GM12878 (cell line): ENCODE measurements at regions not wholly inside any gene's neighbourhood (a gene's known extent, or its start where the extent isn't known, plus 50 kb on each side); places are given as distances from the start of the nearest gene placed in this dataset.

ENCODE experiments used
- ATAC-seq: fragments of 200-7000 bp; cut with Tn5 transposase; 3 replicates; pipeline ENCODE4 v1.9.1; 2020; ENCODE audit warnings: mild to moderate bottlenecking, moderate library complexity
- BruUV-seq: library from RNA; stranded (reverse); fragments of 400-500 nt; replicated peaks from 2 replicates; lab custom pipeline; 2021; lab: Mats Ljungman, UMichigan
- CTCF ChIA-PET: fragments of 300-600 bp; sonication (Branson Sonifier 250); formaldehyde crosslinking; extraction: SDS; loops from one replicate; lab custom pipeline; 2021; ENCODE audit warnings: inconsistent platforms; lab: Yijun Ruan, JAX
- POLR2A ChIA-PET: fragments of 350-600 bp; formaldehyde crosslinking; extraction: SDS; loops from one replicate; lab custom pipeline; 2021; ENCODE audit warnings: inconsistent platforms; lab: Charles Lee
- RAD21 ChIA-PET: fragments of 300-600 bp; sonication (Branson Sonifier 250); formaldehyde crosslinking; loops from one replicate; lab custom pipeline; 2023; ENCODE audit warnings: antibody characterized with exemption; ENCODE audit not compliant: unreplicated experiment; lab: Charles Lee
- SMC1A ChIA-PET: fragments of 300-600 bp; sonication (Branson Sonifier 250); formaldehyde crosslinking; loops from one replicate; lab custom pipeline; 2023; ENCODE audit not compliant: unreplicated experiment, uncharacterized antibody; lab: Charles Lee
- DNase-seq: peaks from one replicate; pipeline ENCODE4 v3.0.0-alpha.2; 2011; ENCODE audit warnings: low read depth, low spot score
- FAIRE-seq: peaks from 3 replicates; lab custom pipeline; 2011; peaks lifted over from hg19 to GRCh38; lab: Jason Lieb, UNC
- H2AFZ ChIP-seq: 2 replicates; pipeline ENCODE4 v1.6.0; 2011; ENCODE audit warnings: low read depth, low read length, control low read depth; ENCODE audit not compliant: control insufficient read depth
- H3K27ac ChIP-seq: 2 replicates; pipeline ENCODE4 v1.5.1; 2011; ENCODE audit warnings: control low read depth; ENCODE audit not compliant: control insufficient read depth, insufficient read depth
- H3K27me3 ChIP-seq, 2 experiments: replicated peaks in 1 of 2; 2 replicates each; pipeline versions ENCODE4 v1.6.0 to v1.6.1; 2011; ENCODE audit warnings: low read length in 1 of 2; ENCODE audit not compliant: control insufficient read depth in 2 of 2, insufficient read depth in 2 of 2
- H3K36me3 ChIP-seq, 2 experiments: 2 replicates each; pipeline ENCODE4 v1.5.1; 2011; ENCODE audit warnings: low read length in 1 of 2; ENCODE audit not compliant: control insufficient read depth in 2 of 2, insufficient read depth in 2 of 2
- H3K4me1 ChIP-seq: 2 replicates; pipeline ENCODE4 v1.6.1; 2011; ENCODE audit warnings: mild to moderate bottlenecking, low read length, moderate library complexity, mixed read lengths; ENCODE audit not compliant: control insufficient read depth, insufficient read depth
- H3K4me2 ChIP-seq: 2 replicates; pipeline ENCODE4 v1.6.0; 2011; ENCODE audit warnings: control low read depth; ENCODE audit not compliant: control insufficient read depth, insufficient read depth
- H3K4me3 ChIP-seq: fragments of 200-600 bp; sonication (generic); 2 replicates; pipeline ENCODE4 v1.5.1; 2016
- H3K79me2 ChIP-seq: 2 replicates; pipeline ENCODE4 v1.6.0; 2011; ENCODE audit warnings: low read length; ENCODE audit not compliant: control insufficient read depth, insufficient read depth
- H3K9ac ChIP-seq: 2 replicates; pipeline ENCODE4 v1.8.0; 2011; ENCODE audit warnings: low read length, control low read depth, mixed read lengths; ENCODE audit not compliant: control insufficient read depth, insufficient read depth
- H3K9me3 ChIP-seq: replicated peaks from 3 replicates; pipeline ENCODE4 v1.5.1; 2011; ENCODE audit warnings: mild to moderate bottlenecking, low read length; ENCODE audit not compliant: control insufficient read depth, insufficient read depth
- H4K20me1 ChIP-seq: 2 replicates; pipeline ENCODE4 v1.6.0; 2011; ENCODE audit not compliant: control insufficient read depth, insufficient read depth
- BCL11A ChIP-seq: IDR thresholded peaks from 2 replicates; pipeline ENCODE4 v1.6.1; 2011; ENCODE audit warnings: low read depth, low read length
- BHLHE40 ChIP-seq, 2 experiments: fragments of 450-650 bp in 1 of 2; IDR thresholded peaks; 2 replicates each; pipeline ENCODE4 v1.6.1; 2011 to 2017; ENCODE audit warnings: low read depth in 2 of 2, borderline replicate concordance in 1 of 2, improper control_type of control experiment in 1 of 2, low read length in 1 of 2, mild to moderate bottlenecking in 1 of 2
- BRCA1 ChIP-seq: IDR thresholded peaks from 2 replicates; pipeline ENCODE4 v1.6.1; 2011; ENCODE audit warnings: low read depth, low read length, improper control_type of control experiment
- HSF1 ChIP-seq: fragments of 150-350 bp; IDR thresholded peaks from 2 replicates; pipeline ENCODE4 v1.6.1; 2014; ENCODE audit warnings: mild to moderate bottlenecking, low read depth, low read length
- MEF2B ChIP-seq: fragments of 450-650 bp; IDR thresholded peaks from 2 replicates; pipeline ENCODE4 v1.6.1; 2018; ENCODE audit warnings: mild to moderate bottlenecking, moderate library complexity; ENCODE audit not compliant: partially characterized antibody, poor library complexity, severe bottlenecking
- POLR2A ChIP-seq: IDR thresholded peaks from 2 replicates; pipeline ENCODE4 v1.6.1; 2011; ENCODE audit warnings: low read depth, mild to moderate bottlenecking, low read length
- STAT1 ChIP-seq: fragments of 450-650 bp; conservative IDR thresholded peaks from 2 replicates; pipeline ENCODE4 v1.6.1; 2014; ENCODE audit warnings: antibody characterized with exemption, mild to moderate bottlenecking
- ZNF274 ChIP-seq: IDR thresholded peaks from one replicate; pipeline ENCODE4 v1.8.0; 2011; ENCODE audit not compliant: insufficient read length, insufficient read depth
- WGBS: methylation state at CpG from one replicate; pipeline ENCODE4 v1.1.6; 2016; ENCODE audit warnings: low lambda C conversion rate; ENCODE audit not compliant: insufficient replicate concordance, insufficient coverage; ENCODE audit errors: missing lambda C conversion rate; 5-methylcytosine and 5-hydroxymethylcytosine counted together
- in situ Hi-C: fragments of 300-500 bp; cut with MboI; formaldehyde crosslinking; loops from 9 replicates; pipeline ENCODE4 v1.14.3; 2018; ENCODE audit warnings: mixed read lengths
- intact Hi-C: fragments of 100-400 bp; cut with micrococcal nuclease; formaldehyde crosslinking; loops from one replicate; pipeline ENCODE4 v1.14.2; 2022; ENCODE audit not compliant: unreplicated experiment
- TF ChIP-seq, protein P1 (sequence below): fragments of 450-650 bp; formaldehyde crosslinking; IDR thresholded peaks from 2 replicates; pipeline ENCODE4 v1.4.0; 2020; ENCODE audit warnings: mild to moderate bottlenecking, moderate library complexity

DNA sequence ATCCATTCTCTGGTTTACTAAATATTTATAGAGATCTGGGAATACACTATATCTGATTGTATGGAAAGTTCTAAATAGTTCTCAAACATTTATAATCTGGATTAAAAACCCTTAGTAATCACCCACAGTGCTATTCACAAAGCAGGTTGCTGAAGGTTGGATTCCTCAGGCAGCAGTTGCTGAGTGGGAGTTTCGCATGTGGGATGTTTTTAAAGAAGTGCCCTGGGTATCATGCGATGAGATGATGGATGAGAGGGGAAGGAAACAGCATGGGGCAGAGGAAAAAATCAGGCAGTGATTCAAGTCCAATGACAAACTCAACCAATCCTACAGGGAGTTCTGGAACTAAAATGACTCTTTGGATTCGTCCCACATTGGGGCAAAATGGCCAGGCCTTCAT, 85.3 kb upstream of the GALNT2 start:
- Histone ChIP-seq H3K27ac (no peak overlapping the region), H2AFZ (no peak overlapping the region), H3K4me2 (no peak overlapping the region), H3K79me2 (no peaks in the 10 kb centered on the region), H3K36me3 (no peaks in the 10 kb centered on the region)
- DNase-seq, result no peak
- ATAC-seq, result no peak
- in situ Hi-C loops (no loop called here), intact Hi-C loops (no loop called here)
- RAD21 ChIA-PET, result no interaction called here
- TF ChIP-seq, protein P1, sequence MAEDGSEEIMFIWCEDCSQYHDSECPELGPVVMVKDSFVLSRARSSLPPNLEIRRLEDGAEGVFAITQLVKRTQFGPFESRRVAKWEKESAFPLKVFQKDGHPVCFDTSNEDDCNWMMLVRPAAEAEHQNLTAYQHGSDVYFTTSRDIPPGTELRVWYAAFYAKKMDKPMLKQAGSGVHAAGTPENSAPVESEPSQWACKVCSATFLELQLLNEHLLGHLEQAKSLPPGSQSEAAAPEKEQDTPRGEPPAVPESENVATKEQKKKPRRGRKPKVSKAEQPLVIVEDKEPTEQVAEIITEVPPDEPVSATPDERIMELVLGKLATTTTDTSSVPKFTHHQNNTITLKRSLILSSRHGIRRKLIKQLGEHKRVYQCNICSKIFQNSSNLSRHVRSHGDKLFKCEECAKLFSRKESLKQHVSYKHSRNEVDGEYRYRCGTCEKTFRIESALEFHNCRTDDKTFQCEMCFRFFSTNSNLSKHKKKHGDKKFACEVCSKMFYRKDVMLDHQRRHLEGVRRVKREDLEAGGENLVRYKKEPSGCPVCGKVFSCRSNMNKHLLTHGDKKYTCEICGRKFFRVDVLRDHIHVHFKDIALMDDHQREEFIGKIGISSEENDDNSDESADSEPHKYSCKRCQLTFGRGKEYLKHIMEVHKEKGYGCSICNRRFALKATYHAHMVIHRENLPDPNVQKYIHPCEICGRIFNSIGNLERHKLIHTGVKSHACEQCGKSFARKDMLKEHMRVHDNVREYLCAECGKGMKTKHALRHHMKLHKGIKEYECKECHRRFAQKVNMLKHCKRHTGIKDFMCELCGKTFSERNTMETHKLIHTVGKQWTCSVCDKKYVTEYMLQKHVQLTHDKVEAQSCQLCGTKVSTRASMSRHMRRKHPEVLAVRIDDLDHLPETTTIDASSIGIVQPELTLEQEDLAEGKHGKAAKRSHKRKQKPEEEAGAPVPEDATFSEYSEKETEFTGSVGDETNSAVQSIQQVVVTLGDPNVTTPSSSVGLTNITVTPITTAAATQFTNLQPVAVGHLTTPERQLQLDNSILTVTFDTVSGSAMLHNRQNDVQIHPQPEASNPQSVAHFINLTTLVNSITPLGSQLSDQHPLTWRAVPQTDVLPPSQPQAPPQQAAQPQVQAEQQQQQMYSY (CRISPR knock-in tag), result no peak
- TF ChIP-seq, all 136 proteins: peak for 0
- no TSS peak for BruUV-seq
- ChIA-PET POLR2A (no interaction called here), SMC1A (interaction anchor here (1.6 kb wide), 1 partner anchor 83 kb away, joined by 4 read pairs; no protein-coding TSS in a partner anchor), CTCF (no interaction called here)
- WGBS, result 26% methylated on average over 3 of the region's 3 CpGs
- FAIRE-seq, result no peak
- Histone ChIP-seq H3K9me3 (no peaks in the 10 kb centered on the region), H3K9ac (no peak overlapping the region), H3K4me3 (no peak overlapping the region), H3K27me3 (no peaks in the 10 kb centered on the region; a peak in 1 of 4 replicates), H3K4me1 (no peaks in the 10 kb centered on the region), H4K20me1 (no peaks in the 10 kb centered on the region)

GRCh38 chr1:229984310-229984991, 82.6 kb upstream of the GALNT2 start:
- ATAC-seq, result no peak
- no peaks in the 10 kb centered on the region for H3K79me2 ChIP-seq
- intact Hi-C loops (no loop called here), in situ Hi-C loops (no loop called here)
- ChIA-PET POLR2A (no interaction called here), RAD21 (interaction anchor here (1.4 kb wide), 1 partner anchor 321 kb away, joined by 3 read pairs; no protein-coding TSS in a partner anchor), SMC1A (no interaction called here), CTCF (interaction anchor here (0.9 kb wide), 1 partner anchor 321 kb away, joined by 3 read pairs; no protein-coding TSS in a partner anchor)
- H3K27ac ChIP-seq, result no peak overlapping the region
- H2AFZ ChIP-seq, result no peak overlapping the region
- no peaks in the 10 kb centered on the region for H4K20me1 ChIP-seq
- no peaks in the 10 kb centered on the region; a peak in 1 of 4 replicates for H3K27me3 ChIP-seq
- FAIRE-seq, result no peak
- 33% methylated on average over 9 of the region's 9 CpGs for WGBS
- H3K4me3 ChIP-seq, result no peak overlapping the region
- no peak for DNase-seq
- no peak overlapping the region for H3K9ac ChIP-seq
- H3K9me3 ChIP-seq, result no peaks in the 10 kb centered on the region
- no peak overlapping the region for H3K4me2 ChIP-seq
- H3K36me3 ChIP-seq, result no peaks in the 10 kb centered on the region
- H3K4me1 ChIP-seq, result no peaks in the 10 kb centered on the region
- BruUV-seq, result no TSS peak
- TF ChIP-seq STAT1, result no peak
- no peak for TF ChIP-seq BHLHE40 (IDR thresholded peaks at IDR 0.05; ENCODE audit: borderline replicate concordance in 1 of 2, low read depth in 2 of 2, low read length in 1 of 2)
- TF ChIP-seq BCL11A, result no peak
- TF ChIP-seq POLR2A, result no peak
- no peak for TF ChIP-seq MEF2B
- TF ChIP-seq HSF1, result no peak
- no peak for TF ChIP-seq ZNF274
- no peak for TF ChIP-seq BRCA1
